Dermis microvascular lymphatic vessel endothelial cell (primary cell): ENCODE measurements at regions not wholly inside any gene's neighbourhood (a gene's known extent, or its start where the extent isn't known, plus 50 kb on each side); places are given as distances from the start of the nearest gene placed in this dataset.
"Not testable (repeated sequence)": the region's sequence is repeated elsewhere in the genome, so short reads cannot be mapped to it uniquely, and the experiment has no call there.

Experiments used
- DNase-seq, 2 donors: peaks; one replicate each; pipeline versions ENCODE4 v3.0.0 to v3.0.0-alpha.2; 2010; ENCODE audit warnings: low read depth in 2 of 2

- no peak for DNase-seq
Measured at GRCh38 chr1:114269539-114269938, 115.9 kb upstream of the SYT6 start.

GRCh38 chr1:114263343-114263742 lies 109.7 kb upstream of the SYT6 start:
- DNase-seq, result no peak

GRCh38 chr1:114262337-114262736 lies 108.7 kb upstream of the SYT6 start:
- DNase-seq, result no peak

GRCh38 chr1:114260805-114261484 lies 107.3 kb upstream of the SYT6 start:
- no peak for DNase-seq

- no peak for DNase-seq
Measured at GRCh38 chr1:114259511-114260160, 106.0 kb upstream of the SYT6 start.

GRCh38 chr1:114258633-114259032 lies 105.0 kb upstream of the SYT6 start:
- DNase-seq, result no peak

- no peak for DNase-seq
Measured at GRCh38 chr1:114258074-114258473, 104.4 kb upstream of the SYT6 start.

- DNase-seq, result no peak
Measured at GRCh38 chr1:114257554-114257953, 103.9 kb upstream of the SYT6 start.

- DNase-seq, result no peak
Measured at GRCh38 chr1:114253900-114254299, 100.2 kb upstream of the SYT6 start.

- no peak for DNase-seq
Measured at GRCh38 chr1:114251573-114251939, 97.9 kb upstream of the SYT6 start.

- no peak for DNase-seq
Measured at GRCh38 chr1:114250683-114251572, 97.3 kb upstream of the SYT6 start.

- DNase-seq, result no peak
Measured at GRCh38 chr1:114249691-114250090, 96.0 kb upstream of the SYT6 start.

- no peak for DNase-seq
Measured at GRCh38 chr1:114248162-114248561, 94.5 kb upstream of the SYT6 start.

GRCh38 chr1:114242531-114243210 lies 89.0 kb upstream of the SYT6 start:
- not testable (repeated sequence) for DNase-seq

GRCh38 chr1:114238053-114238452 lies 84.4 kb upstream of the SYT6 start:
- DNase-seq, result no peak

GRCh38 chr1:114236517-114236916 lies 82.8 kb upstream of the SYT6 start:
- DNase-seq, result no peak

- no peak for DNase-seq
Measured at GRCh38 chr1:114235960-114236359, 82.3 kb upstream of the SYT6 start.

GRCh38 chr1:114235281-114235680 lies 81.6 kb upstream of the SYT6 start:
- no peak for DNase-seq

- DNase-seq, result no peak
Measured at GRCh38 chr1:114234408-114235124, 80.9 kb upstream of the SYT6 start.

GRCh38 chr1:114232691-114233090 lies 79.0 kb upstream of the SYT6 start:
- DNase-seq, result no peak

- no peak for DNase-seq
Measured at GRCh38 chr1:114231301-114231700, 77.6 kb upstream of the SYT6 start.
